B cell (primary cell): ENCODE measurements at regions not wholly inside any gene's neighbourhood (a gene's known extent, or its start where the extent isn't known, plus 50 kb on each side); places are given as distances from the start of the nearest gene placed in this dataset.

Source experiments
- ATAC-seq: fragments of 200-7000 bp; cut with Tn5 transposase; one replicate; pipeline ENCODE4 v1.10.0; 2021; ENCODE audit warnings: low read depth, mild to moderate bottlenecking, moderate number of reproducible peaks, moderate library complexity
- CTCF ChIA-PET: fragments of 350-600 bp; sonication (Branson Sonifier 250); formaldehyde crosslinking; loops from one replicate; lab custom pipeline; 2021; ENCODE audit warnings: antibody characterized with exemption, inconsistent platforms; lab: Charles Lee
- POLR2A ChIA-PET: fragments of 350-600 bp; sonication (Branson Sonifier 250); formaldehyde crosslinking; loops from one replicate; lab custom pipeline; 2021; ENCODE audit warnings: antibody characterized with exemption; lab: Charles Lee
- DNase-seq: peaks from one replicate; pipeline ENCODE4 v3.0.0; 2013
- H2AFZ ChIP-seq: 2 replicates; pipeline ENCODE4 v1.6.1; 2012; ENCODE audit warnings: mild to moderate bottlenecking, low read depth, low read length; ENCODE audit not compliant: insufficient read depth, poor library complexity, severe bottlenecking
- H3K27ac ChIP-seq, 2 donors: 1 replicate in 1 of 2; 2 replicates in 1 of 2; pipeline ENCODE4 v1.5.1; 2012 to 2013; ENCODE audit warnings: low read length in 2 of 2, mild to moderate bottlenecking in 2 of 2, moderate library complexity in 1 of 2
- H3K27me3 ChIP-seq, 4 experiments: fragments of 200-600 bp in 1 of 4; sonication (generic) in 1 of 4; replicated peaks in 1 of 4; 1 replicate in 2 of 4; 2 replicates in 2 of 4; pipeline versions ENCODE4 v1.6.1 to v1.7.0; 2013 to 2016; ENCODE audit warnings: low read length in 3 of 4, mild to moderate bottlenecking in 2 of 4, mixed read lengths in 1 of 4, moderate library complexity in 1 of 4; ENCODE audit not compliant: insufficient read depth in 4 of 4, control insufficient read depth in 3 of 4; ENCODE audit errors: control extremely low read depth in 1 of 4
- H3K36me3 ChIP-seq, 2 experiments: replicated peaks in 1 of 2; 1 replicate in 1 of 2; 2 replicates in 1 of 2; pipeline versions ENCODE4 v1.6.1 to v1.7.1; 2013; ENCODE audit warnings: low read length in 1 of 2; ENCODE audit not compliant: insufficient read depth in 2 of 2, control insufficient read depth in 1 of 2; ENCODE audit errors: control extremely low read depth in 1 of 2, extremely low read depth in 1 of 2
- H3K4me1 ChIP-seq, 2 donors: fragments of 200-600 bp in 1 of 2; sonication (generic) in 1 of 2; 1 replicate in 1 of 2; 2 replicates in 1 of 2; pipeline versions ENCODE4 v1.5.1 to v1.6.1; 2013 to 2017; ENCODE audit warnings: low read length in 2 of 2; ENCODE audit not compliant: control insufficient read depth in 2 of 2, insufficient read depth in 2 of 2
- H3K4me2 ChIP-seq: replicated peaks from 2 replicates; pipeline ENCODE3; 2012; ENCODE audit warnings: mild to moderate bottlenecking, low read depth, low read length; ENCODE audit not compliant: poor library complexity, severe bottlenecking
- H3K4me3 ChIP-seq, 5 experiments: fragments of 200-600 bp in 1 of 5; sonication (generic) in 1 of 5; 1 replicate in 3 of 5; 2 replicates in 2 of 5; pipeline versions ENCODE4 v1.5.1 to v1.7.0; 2011 to 2016; ENCODE audit warnings: low read length in 4 of 5, mild to moderate bottlenecking in 4 of 5, low read depth in 2 of 5, control low read depth in 1 of 5, moderate library complexity in 1 of 5; ENCODE audit not compliant: insufficient read depth in 1 of 5; ENCODE audit errors: control extremely low read depth in 1 of 5, extremely low read depth in 1 of 5
- H3K79me2 ChIP-seq: fragments of 200-600 bp; sonication (generic); one replicate; pipeline ENCODE4 v1.6.0; 2016; ENCODE audit warnings: low read length; ENCODE audit not compliant: control insufficient read depth, insufficient read depth
- H3K9ac ChIP-seq: fragments of 200-600 bp; sonication (generic); 2 replicates; pipeline ENCODE4 v1.6.1; 2017; ENCODE audit warnings: mild to moderate bottlenecking, low read length, moderate library complexity
- H3K9me3 ChIP-seq, 3 donors: one replicate each; pipeline versions ENCODE4 v1.6.1 to v1.7.1; 2013; ENCODE audit warnings: low read length in 2 of 3; ENCODE audit not compliant: control insufficient read depth in 2 of 3, insufficient read depth in 1 of 3; ENCODE audit errors: control extremely low read depth in 1 of 3
- H4K20me1 ChIP-seq: 2 replicates; pipeline ENCODE4 v1.6.0; 2012; ENCODE audit warnings: mild to moderate bottlenecking, low read length; ENCODE audit not compliant: insufficient read depth, control insufficient read depth, poor library complexity, severe bottlenecking
- H3K27ac Mint-ChIP-seq: one replicate; pipeline ENCODE4 v1.8.0; 2021; ENCODE audit warnings: mixed read lengths
- H3K27me3 Mint-ChIP-seq: one replicate; pipeline ENCODE4 v1.8.0; 2021; ENCODE audit warnings: mixed read lengths
- H3K4me1 Mint-ChIP-seq: one replicate; pipeline ENCODE4 v1.8.0; 2021; ENCODE audit warnings: mixed read lengths
- H3K4me3 Mint-ChIP-seq: one replicate; pipeline ENCODE4 v1.8.0; 2021; ENCODE audit warnings: mixed read lengths
- H3K9me3 Mint-ChIP-seq: one replicate; pipeline ENCODE4 v1.8.0; 2022; ENCODE audit warnings: mixed read lengths; ENCODE audit not compliant: insufficient read depth
- CTCF ChIP-seq: fragments of 200-600 bp; IDR thresholded peaks from one replicate; pipeline ENCODE4 v1.8.0; 2022; ENCODE audit warnings: antibody characterized with exemption, mild to moderate bottlenecking
- EZH2 ChIP-seq: IDR thresholded peaks from 2 replicates; pipeline ENCODE4 v1.6.1; 2012; ENCODE audit warnings: borderline replicate concordance, low read depth, mild to moderate bottlenecking, moderate library complexity, low read length; ENCODE audit not compliant: insufficient read depth, poor library complexity, severe bottlenecking
- WGBS: methylation state at CpG from one replicate; pipeline ENCODE4 v1.1.5; 2013; ENCODE audit warnings: missing lambda C conversion rate; ENCODE audit not compliant: insufficient coverage; 5-methylcytosine and 5-hydroxymethylcytosine counted together
- intact Hi-C: fragments of 100-400 bp; cut with micrococcal nuclease; formaldehyde crosslinking; loops from one replicate; pipeline ENCODE4 v1.10.0; 2022

- H3K27me3 ChIP-seq, result no peaks in the 10 kb centered on the region
- WGBS, result 100% methylated on average over 3 of the region's 4 CpGs
- H3K9ac ChIP-seq, result no peak overlapping the region
- intact Hi-C loops, result no loop called here
- H2AFZ ChIP-seq, result no peak overlapping the region
- no peak overlapping the region for H3K4me3 ChIP-seq
- H3K36me3 ChIP-seq, result no peaks in the 10 kb centered on the region
- CTCF ChIA-PET, result no interaction called here
- H3K4me2 ChIP-seq, result no peak overlapping the region
- H3K79me2 ChIP-seq, result no peaks in the 10 kb centered on the region
- no peaks in the 10 kb centered on the region for H3K4me1 ChIP-seq
- no peak for DNase-seq
- ATAC-seq, result no peak
- peaks cover 3% of the 10 kb centered on the region for H3K27me3 Mint-ChIP-seq
- no peak overlapping the region for H3K4me3 Mint-ChIP-seq
- H3K9me3 Mint-ChIP-seq, result no peaks in the 10 kb centered on the region
- no peak for TF ChIP-seq EZH2
- POLR2A ChIA-PET, result no interaction called here
- peaks cover 0 to 8% (median 0%) of the 10 kb centered on the region in 3 donors for H3K9me3 ChIP-seq
- H4K20me1 ChIP-seq, result no peaks in the 10 kb centered on the region
- H3K27ac ChIP-seq, result no peak overlapping the region
- H3K4me1 Mint-ChIP-seq, result no peaks in the 10 kb centered on the region
- no peak overlapping the region for H3K27ac Mint-ChIP-seq
Observed at GRCh38 chr5:38162625-38163024, 95.7 kb upstream of the EGFLAM start.

GRCh38 chr5:38157024-38157423 is 101.3 kb upstream of the EGFLAM start:
- H2AFZ ChIP-seq, result no peak overlapping the region
- ChIA-PET CTCF (no interaction called here), POLR2A (no interaction called here)
- H3K4me3 ChIP-seq, result no peak overlapping the region
- no peaks in the 10 kb centered on the region for H3K4me1 ChIP-seq
- no peaks in the 10 kb centered on the region for H3K9me3 Mint-ChIP-seq
- no peaks in the 10 kb centered on the region for H3K36me3 ChIP-seq
- DNase-seq (no peak), ATAC-seq (no peak)
- no peaks in the 10 kb centered on the region for H3K27me3 ChIP-seq
- TF ChIP-seq CTCF (no peak), EZH2 (no peak)
- H3K27me3 Mint-ChIP-seq, result peaks cover 15% of the 10 kb centered on the region
- H3K9ac ChIP-seq, result no peak overlapping the region
- H3K4me1 Mint-ChIP-seq, result no peaks in the 10 kb centered on the region
- no peak overlapping the region for H3K4me3 Mint-ChIP-seq
- no peak overlapping the region for H3K4me2 ChIP-seq
- no peaks in the 10 kb centered on the region for H3K9me3 ChIP-seq
- intact Hi-C loops, result no loop called here
- H3K27ac Mint-ChIP-seq, result no peak overlapping the region
- 71% methylated on average over 1 of the region's 2 CpGs for WGBS
- H3K79me2 ChIP-seq, result no peaks in the 10 kb centered on the region
- H3K27ac ChIP-seq, result no peak overlapping the region
- no peaks in the 10 kb centered on the region for H4K20me1 ChIP-seq
